Epidermal melanocyte (primary cell): ENCODE measurements at regions not wholly inside any gene's neighbourhood (a gene's known extent, or its start where the extent isn't known, plus 50 kb on each side); places are given as distances from the start of the nearest gene placed in this dataset.
"Not testable (repeated sequence)": the region's sequence is repeated elsewhere in the genome, so short reads cannot be mapped to it uniquely, and the experiment has no call there.

ENCODE experiments used
- DNase-seq: peaks from one replicate; pipeline ENCODE4 v3.0.0; 2011; ENCODE audit warnings: low spot score; ENCODE audit not compliant: insufficient read length

DNA sequence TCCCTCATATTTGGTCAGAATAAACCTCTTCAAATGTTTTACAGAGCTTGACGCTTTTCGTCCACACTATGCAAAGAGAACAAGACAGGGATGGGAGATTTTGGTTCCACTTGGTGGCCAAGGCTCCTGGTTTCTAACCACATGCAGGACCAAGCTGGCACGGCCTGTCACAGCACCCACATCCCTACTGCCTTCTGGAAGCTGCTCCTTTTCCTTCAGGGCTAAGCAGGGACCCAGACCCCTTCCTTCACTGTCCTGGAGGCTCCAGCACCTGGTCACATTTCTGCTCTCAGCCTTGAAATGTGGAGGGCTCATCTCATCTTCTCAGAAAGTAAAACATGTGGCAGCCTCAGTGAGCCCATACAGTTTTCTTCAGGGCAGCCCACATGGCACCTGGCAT, 50.4 kb upstream of the ARHGEF7 start:
- DNase-seq, result no peak

DNA sequence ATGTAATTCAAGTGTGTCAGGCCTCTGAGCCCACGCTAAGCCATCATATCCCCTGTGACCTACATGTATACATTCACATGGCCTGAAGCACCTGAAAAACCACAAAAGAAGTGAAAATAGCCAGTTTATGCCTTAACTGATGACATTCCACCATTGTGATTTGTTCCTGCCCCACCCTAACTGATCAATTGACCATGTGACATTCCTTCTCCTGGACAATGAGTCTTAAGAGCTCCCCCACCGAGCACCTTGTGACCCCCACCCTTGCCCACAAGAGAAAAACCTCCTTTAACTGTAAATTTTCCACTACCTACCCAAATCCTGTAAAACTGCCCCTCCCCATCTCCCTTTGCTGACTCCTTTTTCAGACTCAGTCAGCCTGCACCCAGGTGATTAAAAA, 52.1 kb upstream of the ARHGEF7 start:
- no peak for DNase-seq

DNA sequence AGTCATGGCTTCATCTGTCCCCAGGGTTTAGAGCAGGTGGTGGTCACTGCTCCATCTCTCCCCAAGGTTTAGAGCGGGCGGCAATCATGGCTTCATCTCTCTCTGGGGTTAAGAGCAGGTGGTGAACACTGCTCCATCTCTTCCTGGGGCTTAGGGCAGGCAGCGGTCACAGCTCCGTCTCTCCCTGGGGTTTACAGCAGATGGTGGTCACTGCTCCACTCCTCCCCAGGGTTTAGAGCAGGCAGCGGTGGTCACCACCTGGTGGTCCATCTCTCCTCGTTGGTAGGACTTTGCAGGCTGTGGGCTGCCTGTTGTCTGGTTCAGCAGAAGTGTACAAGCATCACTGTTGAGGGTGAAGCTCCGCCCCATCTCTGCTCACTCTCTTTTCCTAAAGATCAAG, 52.8 kb upstream of the ARHGEF7 start:
- DNase-seq, result no peak

DNA sequence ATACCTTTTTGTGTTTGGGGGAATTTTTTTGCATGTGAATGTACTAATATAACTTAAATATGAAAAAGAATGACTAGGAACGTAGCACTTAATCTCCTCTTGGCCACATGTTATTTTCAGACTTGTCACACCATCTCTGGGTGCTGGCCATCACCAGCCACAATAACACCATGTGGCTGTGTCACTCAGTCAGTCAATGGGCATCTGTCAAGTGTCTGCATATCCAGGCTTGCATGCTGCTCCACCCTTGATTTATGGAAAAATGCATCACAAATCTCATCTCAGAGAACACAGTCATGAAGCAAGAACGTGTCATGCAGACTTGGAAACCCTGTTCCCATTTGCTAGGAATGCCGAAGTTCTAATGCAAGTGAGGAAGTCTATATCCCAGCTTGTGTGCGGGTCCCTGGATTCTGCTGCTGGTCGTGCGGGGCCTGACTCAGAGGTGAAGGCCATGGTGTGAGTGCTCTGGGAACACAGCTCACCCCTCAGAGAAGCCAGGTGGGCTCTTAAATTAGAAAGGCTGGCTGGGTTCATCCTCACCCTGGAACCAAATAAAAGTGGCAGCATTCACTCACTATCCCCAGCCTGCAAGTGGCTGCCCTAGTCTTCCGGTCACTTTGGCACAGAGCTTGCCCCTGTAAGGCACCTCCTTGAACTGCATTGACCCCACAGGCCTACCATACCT, 53.6 kb upstream of the ARHGEF7 start:
- no peak for DNase-seq

DNA sequence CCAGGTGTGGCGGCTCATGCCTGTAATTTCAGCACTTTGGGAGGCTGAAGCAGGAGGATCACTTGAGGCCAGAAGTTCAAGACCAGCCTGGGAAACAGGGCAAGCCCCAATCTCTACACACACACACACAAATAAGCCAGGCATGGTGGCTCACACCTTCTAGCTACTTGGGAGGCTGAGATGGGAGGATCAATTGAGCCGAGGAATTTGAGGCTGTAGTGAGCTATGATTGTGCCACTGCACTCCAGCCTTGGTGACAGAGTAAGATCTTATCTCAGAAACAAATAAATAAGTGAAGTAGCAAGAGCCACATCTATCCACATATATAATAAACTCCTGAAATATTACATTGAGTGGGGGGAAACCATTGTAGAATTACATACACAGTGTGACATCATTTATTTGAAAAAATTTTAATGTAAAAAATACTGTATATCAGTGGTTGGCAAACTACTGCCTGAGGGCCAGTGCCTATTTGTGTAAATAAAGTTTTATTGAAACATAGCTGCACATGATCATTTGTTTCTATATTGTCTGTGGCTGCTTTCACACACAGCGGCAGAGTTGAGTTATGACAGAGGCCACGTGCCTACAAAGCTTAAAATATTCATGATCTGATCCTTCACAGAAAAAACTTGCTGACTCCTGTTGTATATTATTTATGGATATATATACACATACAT, 54.7 kb upstream of the ARHGEF7 start:
- no peak for DNase-seq

DNA sequence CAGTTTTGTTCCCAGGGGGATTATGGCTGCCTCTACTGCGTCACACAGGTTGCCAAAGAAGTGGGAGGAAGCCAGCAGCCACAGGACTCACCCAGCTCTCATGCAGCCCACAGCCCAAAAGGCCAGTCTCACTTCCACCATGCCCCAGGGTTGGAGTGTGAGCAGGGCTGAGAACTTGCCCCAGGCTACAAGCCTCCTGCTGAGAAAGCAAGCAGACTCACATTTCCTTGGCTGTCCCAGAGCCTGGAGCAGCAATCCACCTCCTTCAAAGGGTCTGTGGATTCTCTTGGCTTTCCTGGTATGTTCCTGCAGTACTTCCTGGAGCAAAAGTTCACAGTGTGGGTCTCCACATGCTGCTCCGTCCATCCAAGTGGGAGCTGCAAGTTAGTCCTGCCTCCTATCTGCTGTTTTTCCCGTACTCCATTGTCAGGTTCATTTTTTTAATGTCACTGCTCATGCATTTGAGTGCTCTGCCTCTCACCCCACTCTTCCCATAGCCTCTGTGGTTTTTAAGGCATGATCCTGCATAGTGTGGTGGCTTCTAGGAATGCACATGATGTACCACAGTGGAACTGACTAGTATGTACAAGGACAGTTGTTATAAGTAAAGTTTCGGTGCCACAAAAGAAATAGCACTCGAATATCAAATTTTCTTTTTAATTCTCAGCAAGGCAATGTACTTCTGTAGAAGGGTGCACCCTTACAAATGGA, 56.2 kb upstream of the ARHGEF7 start:
- DNase-seq, result no peak

DNA sequence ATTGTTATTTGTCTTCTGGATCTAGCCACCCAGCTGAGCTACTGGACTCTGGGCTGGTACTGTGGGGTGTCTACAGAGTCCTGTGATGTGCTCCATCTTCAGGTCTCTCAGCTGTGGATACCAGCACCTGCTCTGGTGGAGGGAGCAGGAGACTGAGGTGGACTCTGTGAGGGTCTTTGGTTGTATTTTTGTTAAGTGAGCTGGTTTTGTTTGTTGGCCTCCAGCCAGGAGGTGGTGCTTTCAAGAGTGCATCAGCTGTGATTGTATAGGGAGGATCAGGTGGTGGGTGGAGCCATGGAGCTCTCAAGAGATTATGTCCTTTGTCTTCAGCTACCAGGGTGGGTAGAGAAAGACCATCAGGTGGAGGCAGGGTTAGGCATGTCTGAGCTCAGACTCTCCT, 56.8 kb upstream of the ARHGEF7 start:
- not testable (repeated sequence) for DNase-seq

DNA sequence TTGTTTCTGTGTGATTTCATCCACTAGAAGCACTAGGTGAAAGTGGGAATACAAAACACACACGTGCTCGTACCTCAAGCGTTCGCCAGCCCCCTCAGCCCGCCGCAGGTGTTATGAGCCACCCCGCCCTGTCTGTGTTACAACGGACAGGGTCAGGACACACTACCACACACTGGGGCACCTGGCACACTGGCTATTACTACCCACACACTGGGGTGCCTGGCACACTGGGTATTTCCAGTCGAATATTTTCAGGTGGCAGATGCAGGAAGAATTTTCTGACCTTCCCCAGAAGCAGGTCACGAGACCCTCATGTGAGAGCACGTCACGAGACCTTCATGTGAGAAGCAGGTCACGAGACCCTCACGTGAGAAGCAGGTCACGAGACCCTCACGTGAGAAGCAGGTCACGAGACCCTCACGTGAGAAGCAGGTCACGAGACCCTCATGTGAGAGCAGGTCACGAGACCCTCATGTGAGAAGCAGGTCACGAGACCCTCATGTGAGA, 63.3 kb upstream of the ARHGEF7 start:
- DNase-seq, result not testable (repeated sequence)

DNA sequence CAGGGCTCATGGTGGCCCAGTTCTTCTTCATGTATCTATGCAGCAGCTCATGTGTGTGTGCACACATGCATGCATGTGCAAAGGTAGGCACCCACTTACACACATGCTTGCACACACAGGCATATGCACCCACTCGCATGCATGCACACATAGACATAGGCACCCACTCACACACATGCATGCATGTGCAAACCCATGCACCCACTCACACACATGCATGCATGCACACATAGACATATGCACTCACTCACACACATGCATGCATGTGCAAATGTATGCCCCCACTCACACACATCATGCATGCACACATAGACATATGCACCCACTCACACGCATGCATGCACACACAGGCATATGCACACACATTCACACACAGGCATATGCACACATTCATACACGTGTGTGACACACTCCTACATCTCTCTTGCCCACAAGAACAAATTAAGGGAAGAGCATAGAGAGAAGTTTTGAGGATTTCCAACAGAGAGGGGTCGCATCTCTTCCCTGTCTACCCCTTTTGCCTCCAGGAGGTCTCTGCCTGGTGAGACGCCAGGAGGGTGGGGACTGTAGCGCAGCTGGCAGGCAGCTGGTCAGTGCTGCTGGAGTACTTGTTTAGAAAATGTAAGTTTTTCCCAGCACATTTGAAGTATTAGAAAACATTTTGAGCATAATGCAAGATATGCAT, 63.9 kb upstream of the ARHGEF7 start:
- DNase-seq, result no peak

DNA sequence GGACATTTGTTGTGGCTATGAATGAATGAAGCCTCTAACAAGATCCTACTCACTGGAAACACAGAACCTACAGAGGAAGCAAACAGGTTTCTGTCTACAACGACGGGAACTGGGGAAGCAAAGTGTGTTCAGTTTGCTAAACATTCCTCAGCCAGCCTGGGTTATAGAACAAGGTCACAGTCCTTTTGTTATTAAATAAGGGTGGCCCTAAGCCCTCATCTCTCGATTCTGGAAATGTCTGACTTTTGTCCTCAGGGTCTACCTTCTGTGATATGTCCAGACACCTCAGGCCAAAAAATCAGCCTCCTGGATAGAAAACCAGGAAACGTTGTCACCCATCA, 64.6 kb upstream of the ARHGEF7 start:
- no peak for DNase-seq

DNA sequence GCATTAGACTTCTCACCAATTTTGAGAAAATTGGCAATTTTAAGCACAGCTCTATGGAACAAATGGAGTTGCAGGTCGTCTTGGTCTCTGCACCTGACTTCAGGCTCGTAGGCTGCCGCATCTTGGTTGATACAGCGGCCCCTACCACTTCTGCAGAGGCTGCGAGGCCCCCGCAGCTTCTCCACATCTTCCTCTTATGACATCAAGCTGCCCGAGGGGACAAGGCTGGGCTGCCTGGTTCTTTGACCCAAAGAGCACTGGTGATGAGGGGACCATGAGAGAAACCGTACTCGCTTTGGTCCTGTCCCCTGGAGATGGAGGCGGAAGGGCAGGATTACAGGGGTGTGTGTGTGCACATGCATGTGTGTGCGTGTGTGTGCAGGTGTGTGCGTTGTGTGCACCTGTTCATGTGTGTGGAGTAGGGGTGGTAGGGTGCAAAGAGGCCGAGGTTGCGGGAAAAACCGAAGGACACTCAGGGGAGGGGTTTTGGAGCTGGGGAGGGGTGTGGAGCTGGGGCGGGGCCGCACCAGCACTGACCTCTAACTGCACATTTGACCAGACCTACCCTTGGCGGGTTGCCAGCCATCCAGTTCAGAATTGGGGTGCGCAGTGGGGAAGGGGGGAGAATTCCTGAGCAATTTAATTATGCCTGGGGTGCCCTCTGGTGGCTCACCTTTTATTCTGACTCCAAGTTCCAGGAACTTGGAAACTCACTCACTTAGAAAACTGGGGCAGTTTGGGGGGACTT, 65.1 kb upstream of the ARHGEF7 start:
- DNase-seq, result no peak

DNA sequence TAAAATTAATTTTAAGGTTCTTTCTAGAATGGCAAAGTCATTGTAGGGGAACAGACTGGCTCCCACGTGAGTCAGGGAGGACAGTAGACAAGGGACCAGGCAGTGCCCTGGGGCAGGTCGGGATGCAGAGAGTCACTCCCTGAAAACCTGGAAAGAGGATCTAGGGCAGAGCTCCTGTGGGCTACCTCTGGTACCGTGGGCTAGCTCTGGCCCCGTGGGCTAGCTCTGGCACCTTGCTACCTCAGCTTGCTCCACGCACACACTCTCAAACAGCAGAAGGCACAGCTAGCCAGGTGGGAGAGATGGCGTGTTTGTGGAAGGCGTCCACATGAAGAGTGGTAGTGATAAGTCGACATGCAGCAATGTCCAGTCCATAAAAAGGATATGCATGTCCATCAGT, 66.7 kb upstream of the ARHGEF7 start:
- DNase-seq, result no peak

DNA sequence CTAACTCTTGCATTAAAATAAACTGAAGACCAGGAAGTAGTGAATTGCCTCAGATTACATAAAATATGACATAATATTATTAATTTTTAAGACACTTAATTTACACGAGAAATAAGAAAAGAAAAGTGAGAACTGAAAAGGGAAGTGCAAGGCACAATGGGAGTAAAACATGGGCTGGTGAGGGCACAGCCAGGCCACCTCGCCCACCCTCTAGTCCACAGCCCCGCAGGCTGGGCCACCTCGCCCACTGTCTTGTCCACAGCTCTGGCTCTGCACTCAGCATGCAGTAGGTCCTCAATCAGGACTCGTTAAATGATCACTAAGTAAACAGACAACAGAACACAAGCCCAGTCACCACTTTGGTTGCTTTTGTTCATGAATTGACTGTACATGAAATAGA, 67.8 kb upstream of the ARHGEF7 start:
- DNase-seq, result no peak

DNA sequence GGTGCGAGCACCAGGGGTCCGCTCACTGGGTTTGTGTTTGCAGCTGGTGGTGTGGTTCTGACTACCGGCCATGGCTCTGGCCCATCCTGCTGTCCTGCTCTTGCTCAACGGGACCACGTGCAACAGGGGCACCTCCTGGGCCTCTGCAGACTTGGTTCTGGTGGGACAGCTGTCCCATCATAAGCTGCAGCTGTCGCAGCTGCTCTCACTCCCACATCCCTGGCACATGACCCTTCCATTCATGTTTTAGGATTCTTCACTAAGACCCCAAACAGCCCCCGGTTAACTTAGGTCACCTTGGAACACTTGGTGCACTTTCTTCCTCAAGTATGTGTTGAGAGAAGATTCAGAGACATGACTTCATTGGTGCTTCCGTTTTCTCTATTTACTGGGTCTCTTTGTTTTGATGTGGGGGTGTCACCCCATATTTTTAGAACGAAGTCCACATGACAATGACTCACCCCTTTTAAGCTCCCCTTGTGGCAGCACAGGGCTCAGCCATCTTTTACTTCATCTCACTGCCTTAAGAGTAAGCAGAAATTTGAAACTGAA, 68.4 kb upstream of the ARHGEF7 start:
- no peak for DNase-seq

DNA sequence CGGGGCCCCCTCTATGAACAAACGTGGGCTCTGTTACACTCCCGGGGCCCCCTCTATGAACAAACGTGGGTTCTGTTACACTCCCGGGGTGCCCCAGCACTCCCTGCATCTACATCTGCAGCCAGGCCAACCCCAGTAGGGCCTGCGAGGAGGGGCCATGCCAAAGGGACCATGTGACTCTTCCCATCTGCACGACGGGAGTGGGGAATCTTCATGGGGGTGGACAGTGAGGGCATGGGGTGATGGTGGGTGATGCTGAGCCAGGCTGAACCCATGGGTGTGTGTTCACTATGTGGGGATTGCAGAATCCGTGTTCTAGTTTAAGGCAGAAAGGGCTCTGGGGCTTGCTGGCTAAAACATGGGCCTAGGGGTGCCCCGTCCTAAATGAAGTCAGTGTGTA, 69.9 kb upstream of the ARHGEF7 start:
- no peak for DNase-seq

DNA sequence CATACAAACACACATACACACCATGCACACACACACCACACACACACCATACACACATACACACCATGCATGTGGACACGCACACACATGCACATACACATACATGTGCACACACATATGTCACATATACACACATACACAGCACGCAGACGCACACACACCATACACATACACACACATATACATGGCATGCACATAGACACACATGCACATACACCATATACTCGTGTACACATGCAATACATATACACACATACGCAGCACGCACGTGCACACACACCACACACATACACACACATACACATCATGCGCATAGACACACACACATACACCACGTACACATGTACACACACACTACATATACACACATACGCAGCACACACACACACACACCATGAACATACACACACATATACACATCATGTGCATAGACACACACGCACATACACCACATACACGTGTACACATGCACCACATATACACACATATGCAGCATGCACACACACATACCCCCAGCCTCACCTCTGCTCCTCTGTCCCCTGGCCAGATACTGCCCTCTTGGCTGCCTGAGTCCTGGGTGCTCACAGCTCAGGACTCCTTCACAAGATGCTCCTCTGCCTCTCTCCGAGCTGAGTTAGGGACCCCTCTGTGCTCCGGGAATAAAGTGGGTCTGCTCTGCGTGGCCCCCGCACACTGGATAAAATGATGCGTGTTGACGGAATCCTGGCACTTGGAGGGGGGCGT, 70.9 kb upstream of the ARHGEF7 start:
- no peak for DNase-seq

DNA sequence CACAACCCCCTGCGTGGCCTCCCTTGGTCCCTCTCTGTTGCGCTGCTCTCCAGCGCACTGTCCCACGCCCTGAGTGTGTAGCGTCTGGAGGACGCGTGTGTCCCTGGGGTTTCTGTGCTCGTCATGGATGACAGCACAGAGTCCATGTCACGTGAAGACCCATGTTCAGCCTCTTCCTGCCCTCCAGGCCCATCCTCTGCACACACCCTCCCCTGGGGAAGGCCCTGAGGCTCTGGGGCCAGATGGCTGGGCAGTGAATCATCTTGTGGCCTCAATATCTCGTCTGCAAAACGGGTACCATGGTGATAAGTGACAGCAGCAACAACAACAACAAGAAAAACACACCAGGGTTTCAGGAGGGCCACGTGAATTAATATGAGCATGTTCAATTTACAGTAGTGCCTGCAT, 71.5 kb upstream of the ARHGEF7 start:
- no peak for DNase-seq

DNA sequence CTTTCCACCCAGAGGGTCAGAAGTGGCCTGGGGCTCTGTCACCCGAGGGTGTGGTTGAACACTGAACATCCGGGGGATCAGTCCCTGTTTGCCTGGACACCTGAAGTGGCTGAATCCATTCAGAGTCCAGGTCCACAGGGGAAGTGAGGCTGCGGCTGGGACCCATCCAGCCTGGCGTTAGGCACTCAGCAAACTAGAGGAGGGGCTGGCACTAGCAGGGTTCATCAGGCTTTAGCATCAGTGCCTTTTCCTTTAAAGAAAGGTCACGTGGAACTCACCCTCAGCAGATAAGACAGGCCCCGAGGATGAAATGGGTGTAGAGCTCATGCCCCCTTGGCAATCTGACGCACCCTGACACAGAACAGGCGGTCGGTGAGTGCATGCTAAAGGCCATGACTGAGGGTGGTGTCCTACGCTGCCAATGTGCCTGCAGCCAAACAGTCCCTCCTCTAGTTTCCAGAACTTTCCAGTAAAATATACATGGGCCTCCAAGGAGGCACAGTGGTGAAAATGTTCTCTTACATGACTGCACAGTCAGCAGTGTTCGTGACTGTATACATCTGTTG, 72.4 kb upstream of the ARHGEF7 start:
- DNase-seq, result no peak

DNA sequence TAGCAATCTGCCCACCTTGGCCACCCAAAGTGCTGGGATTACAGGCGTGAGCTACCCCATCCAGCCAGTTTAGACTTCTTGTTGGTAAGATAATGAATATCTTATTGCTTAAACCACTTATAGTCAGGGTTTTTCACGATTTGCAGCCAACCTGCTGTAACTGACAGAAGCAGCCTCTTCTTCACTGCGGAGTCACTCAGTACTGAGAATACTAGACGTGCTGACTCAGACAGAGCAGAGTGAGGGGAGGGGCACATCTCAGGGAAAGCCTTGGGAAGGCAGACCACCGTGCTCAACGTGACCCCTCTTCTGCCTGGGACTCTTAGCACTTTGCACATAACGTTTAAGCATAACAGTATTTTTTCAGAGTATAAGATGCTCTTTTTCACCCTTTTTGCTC, 74.3 kb upstream of the ARHGEF7 start:
- no peak for DNase-seq

DNA sequence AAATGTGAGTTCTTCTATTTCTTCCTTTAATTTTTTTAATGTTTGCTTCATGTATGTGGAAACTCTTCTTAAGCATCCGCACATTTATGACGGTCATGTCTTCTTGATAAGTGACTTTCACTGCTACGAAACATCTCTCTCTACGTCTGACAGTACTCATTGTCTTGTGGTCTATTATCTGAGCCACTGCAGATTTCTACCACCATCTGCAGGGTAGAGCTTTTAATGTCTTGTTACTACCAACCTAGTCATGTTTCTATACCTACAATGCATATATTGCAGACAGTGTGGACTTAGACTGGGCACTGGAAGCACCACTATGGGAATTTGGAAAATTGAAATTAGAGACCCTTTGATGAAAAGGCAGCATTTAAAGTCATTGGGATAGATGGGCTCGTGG, 75.4 kb upstream of the ARHGEF7 start:
- no peak for DNase-seq
